Testis (tissue), 2 donors: ENCODE measurements at regions not wholly inside any gene's neighbourhood (a gene's known extent, or its start where the extent isn't known, plus 50 kb on each side); places are given as distances from the start of the nearest gene placed in this dataset.

Source experiments
- POLR2A ChIP-seq: fragments of 450-650 bp; IDR thresholded peaks from one replicate; pipeline ENCODE4 v1.6.1; 2017; ENCODE audit warnings: antibody characterized with exemption, mild to moderate bottlenecking, moderate library complexity
- TF ChIP-seq, protein P1 (sequence below), 3 experiments: fragments of 450-650 bp in 2 of 3; fragments of 200-600 bp in 1 of 3; sonication (generic) in 1 of 3; IDR thresholded peaks; one replicate each; pipeline ENCODE4 v1.5.1; 2016 to 2019; ENCODE audit warnings: antibody characterized with exemption in 3 of 3, mild to moderate bottlenecking in 2 of 3, moderate library complexity in 1 of 3

DNA sequence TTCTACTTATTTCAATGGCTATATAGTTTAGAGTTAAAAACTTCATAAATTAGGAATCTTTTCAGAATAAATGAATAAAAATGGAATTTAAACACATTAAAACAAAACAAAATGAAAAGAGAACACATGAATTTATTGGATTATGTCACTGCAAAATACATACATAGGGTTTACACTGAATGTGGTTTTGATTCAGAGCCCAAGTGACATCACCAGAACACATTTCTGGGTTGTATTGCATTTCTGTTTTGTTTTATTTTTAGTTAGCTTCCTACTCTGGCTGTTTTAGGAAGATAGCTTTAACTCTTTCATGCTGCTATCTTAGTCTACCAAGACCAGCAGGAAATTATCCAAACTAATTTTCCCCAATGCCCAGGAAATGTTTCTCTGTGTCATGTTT lies 1935.0 kb downstream of the EFNA5 start:
- TF ChIP-seq, protein P1, sequence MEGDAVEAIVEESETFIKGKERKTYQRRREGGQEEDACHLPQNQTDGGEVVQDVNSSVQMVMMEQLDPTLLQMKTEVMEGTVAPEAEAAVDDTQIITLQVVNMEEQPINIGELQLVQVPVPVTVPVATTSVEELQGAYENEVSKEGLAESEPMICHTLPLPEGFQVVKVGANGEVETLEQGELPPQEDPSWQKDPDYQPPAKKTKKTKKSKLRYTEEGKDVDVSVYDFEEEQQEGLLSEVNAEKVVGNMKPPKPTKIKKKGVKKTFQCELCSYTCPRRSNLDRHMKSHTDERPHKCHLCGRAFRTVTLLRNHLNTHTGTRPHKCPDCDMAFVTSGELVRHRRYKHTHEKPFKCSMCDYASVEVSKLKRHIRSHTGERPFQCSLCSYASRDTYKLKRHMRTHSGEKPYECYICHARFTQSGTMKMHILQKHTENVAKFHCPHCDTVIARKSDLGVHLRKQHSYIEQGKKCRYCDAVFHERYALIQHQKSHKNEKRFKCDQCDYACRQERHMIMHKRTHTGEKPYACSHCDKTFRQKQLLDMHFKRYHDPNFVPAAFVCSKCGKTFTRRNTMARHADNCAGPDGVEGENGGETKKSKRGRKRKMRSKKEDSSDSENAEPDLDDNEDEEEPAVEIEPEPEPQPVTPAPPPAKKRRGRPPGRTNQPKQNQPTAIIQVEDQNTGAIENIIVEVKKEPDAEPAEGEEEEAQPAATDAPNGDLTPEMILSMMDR (IDR thresholded peaks at IDR 0.05) = no peak
- TF ChIP-seq POLR2A = no peak
